Endodermal cell (in vitro differentiated cells): ENCODE measurements at regions not wholly inside any gene's neighbourhood (a gene's known extent, or its start where the extent isn't known, plus 50 kb on each side); places are given as distances from the start of the nearest gene placed in this dataset.

Experiments
- DNase-seq: peaks from one replicate; pipeline ENCODE4 v3.0.0-alpha.2; 2017
- H3K27ac ChIP-seq: 2 replicates; pipeline ENCODE4 v1.5.1; 2013; ENCODE audit warnings: mild to moderate bottlenecking, low read depth, low read length, moderate library complexity
- H3K27me3 ChIP-seq: 2 replicates; pipeline ENCODE4 v1.6.1; 2013; ENCODE audit warnings: mild to moderate bottlenecking, low read length, moderate library complexity; ENCODE audit not compliant: insufficient read depth, control insufficient read depth, poor library complexity, severe bottlenecking
- H3K36me3 ChIP-seq: 2 replicates; pipeline ENCODE4 v1.7.0; 2013; ENCODE audit warnings: mild to moderate bottlenecking, low read length, moderate library complexity; ENCODE audit not compliant: control insufficient read depth, insufficient read depth
- H3K4me1 ChIP-seq: one replicate; pipeline ENCODE4 v1.7.0; 2013; ENCODE audit warnings: low read length; ENCODE audit not compliant: control insufficient read depth, insufficient read depth
- H3K4me3 ChIP-seq: 2 replicates; pipeline ENCODE4 v1.5.1; 2013; ENCODE audit warnings: mild to moderate bottlenecking, low read length, moderate library complexity
- H3K9ac ChIP-seq: 2 replicates; pipeline ENCODE4 v1.6.1; 2013; ENCODE audit warnings: mild to moderate bottlenecking, low read length, moderate library complexity; ENCODE audit not compliant: poor library complexity, severe bottlenecking; ENCODE audit errors: extremely low read depth
- H3K9me3 ChIP-seq: 2 replicates; pipeline ENCODE4 v1.6.1; 2013; ENCODE audit warnings: mild to moderate bottlenecking, low read length, moderate library complexity; ENCODE audit not compliant: control insufficient read depth
- H3K27ac Mint-ChIP-seq: 2 replicates; pipeline ENCODE4 v1.8.0; 2020; ENCODE audit warnings: mixed read lengths
- H3K27me3 Mint-ChIP-seq: 2 replicates; pipeline ENCODE4 v1.8.0; 2021; ENCODE audit warnings: mild to moderate bottlenecking, mixed read lengths; ENCODE audit not compliant: insufficient read depth
- H3K36me3 Mint-ChIP-seq: 2 replicates; pipeline ENCODE4 v1.8.0; 2020; ENCODE audit warnings: low read depth, mixed read lengths
- H3K4me1 Mint-ChIP-seq: 2 replicates; pipeline ENCODE4 v1.8.0; 2020; ENCODE audit warnings: mixed read lengths
- H3K4me3 Mint-ChIP-seq: 2 replicates; pipeline ENCODE4 v1.8.0; 2020; ENCODE audit warnings: mild to moderate bottlenecking, moderate library complexity, mixed read lengths
- H3K9me3 Mint-ChIP-seq: 2 replicates; pipeline ENCODE4 v1.8.0; 2020; ENCODE audit warnings: mild to moderate bottlenecking, mixed read lengths
- CTCF ChIP-seq: fragments of 200-600 bp; sonication (generic); conservative IDR thresholded peaks from 2 replicates; pipeline ENCODE4 v1.5.0; 2021; ENCODE audit warnings: antibody characterized with exemption, mild to moderate bottlenecking
- WGBS, 2 experiments: methylation state at CpG; one replicate each; pipeline versions ENCODE4 v1.1.5 to v1.1.7; 2013; ENCODE audit warnings: missing lambda C conversion rate in 2 of 2, mixed read lengths in 1 of 2; ENCODE audit not compliant: insufficient coverage in 1 of 2, insufficient read length in 1 of 2; 5-methylcytosine and 5-hydroxymethylcytosine counted together

GRCh38 chr5:35339616-35340100, 109.4 kb upstream of the PRLR start:
- no peak overlapping the region for H3K4me3 Mint-ChIP-seq
- H3K27ac Mint-ChIP-seq = no peak overlapping the region
- Histone ChIP-seq H3K4me1 (peaks cover 8% of the 10 kb centered on the region), H3K36me3 (peaks cover 10% of the 10 kb centered on the region), H3K9me3 (peaks cover 50% of the 10 kb centered on the region), H3K27ac (no peak overlapping the region), H3K4me3 (peak overlapping the region; percentile 68), H3K9ac (no peak overlapping the region), H3K27me3 (no peaks in the 10 kb centered on the region)
- H3K36me3 Mint-ChIP-seq = peaks cover 13% of the 10 kb centered on the region
- no peaks in the 10 kb centered on the region for H3K27me3 Mint-ChIP-seq
- 84 to 100% methylated on average over 1 of the region's 1 CpG for WGBS, 2 experiments
- no peak for DNase-seq
- TF ChIP-seq CTCF = no peak
- peaks cover 30% of the 10 kb centered on the region for H3K4me1 Mint-ChIP-seq
- peaks cover 33% of the 10 kb centered on the region for H3K9me3 Mint-ChIP-seq

- no peak for TF ChIP-seq CTCF
- H3K9ac ChIP-seq = no peak overlapping the region
- H3K27me3 Mint-ChIP-seq = no peaks in the 10 kb centered on the region
- peaks cover 8% of the 10 kb centered on the region for H3K4me1 ChIP-seq
- H3K27me3 ChIP-seq = no peaks in the 10 kb centered on the region
- peaks cover 47% of the 10 kb centered on the region for H3K9me3 ChIP-seq
- H3K36me3 Mint-ChIP-seq = peaks cover 13% of the 10 kb centered on the region
- peaks cover 30% of the 10 kb centered on the region for H3K4me1 Mint-ChIP-seq
- H3K36me3 ChIP-seq = peaks cover 10% of the 10 kb centered on the region
- no peak overlapping the region for H3K4me3 Mint-ChIP-seq
- peak overlapping the region; percentile 68 for H3K4me3 ChIP-seq
- H3K27ac Mint-ChIP-seq = peak overlapping the region; percentile 97
- peaks cover 29% of the 10 kb centered on the region for H3K9me3 Mint-ChIP-seq
- 89 to 100% methylated on average over 1 of the region's 1 CpG for WGBS, 2 experiments
- DNase-seq = no peak
- peak overlapping the region; percentile 76 for H3K27ac ChIP-seq
Measured at GRCh38 chr5:35339006-35339405, 108.7 kb upstream of the PRLR start.

- no peak for TF ChIP-seq CTCF
- H3K36me3 ChIP-seq = peaks cover 10% of the 10 kb centered on the region
- peak overlapping the region; percentile 68 for H3K4me3 ChIP-seq
- peaks cover 24% of the 10 kb centered on the region for H3K9me3 Mint-ChIP-seq
- H3K36me3 Mint-ChIP-seq = peaks cover 11% of the 10 kb centered on the region
- H3K27ac ChIP-seq = peak overlapping the region; percentile 76
- H3K4me1 Mint-ChIP-seq = peaks cover 30% of the 10 kb centered on the region
- H3K27me3 Mint-ChIP-seq = no peaks in the 10 kb centered on the region
- peaks cover 8% of the 10 kb centered on the region for H3K4me1 ChIP-seq
- peaks cover 40% of the 10 kb centered on the region for H3K9me3 ChIP-seq
- peak overlapping the region; percentile 97 for H3K27ac Mint-ChIP-seq
- H3K27me3 ChIP-seq = no peaks in the 10 kb centered on the region
- DNase-seq = no peak
- peak overlapping the region; percentile 57 for H3K9ac ChIP-seq
- H3K4me3 Mint-ChIP-seq = peak overlapping the region; percentile 3
Measured at GRCh38 chr5:35338157-35338453, 107.8 kb upstream of the PRLR start.
